ENCODE measurements at regions not wholly inside any gene's neighbourhood (a gene's known extent, or its start where the extent isn't known, plus 50 kb on each side); places are given as distances from the start of the nearest gene placed in this dataset.

DNA sequence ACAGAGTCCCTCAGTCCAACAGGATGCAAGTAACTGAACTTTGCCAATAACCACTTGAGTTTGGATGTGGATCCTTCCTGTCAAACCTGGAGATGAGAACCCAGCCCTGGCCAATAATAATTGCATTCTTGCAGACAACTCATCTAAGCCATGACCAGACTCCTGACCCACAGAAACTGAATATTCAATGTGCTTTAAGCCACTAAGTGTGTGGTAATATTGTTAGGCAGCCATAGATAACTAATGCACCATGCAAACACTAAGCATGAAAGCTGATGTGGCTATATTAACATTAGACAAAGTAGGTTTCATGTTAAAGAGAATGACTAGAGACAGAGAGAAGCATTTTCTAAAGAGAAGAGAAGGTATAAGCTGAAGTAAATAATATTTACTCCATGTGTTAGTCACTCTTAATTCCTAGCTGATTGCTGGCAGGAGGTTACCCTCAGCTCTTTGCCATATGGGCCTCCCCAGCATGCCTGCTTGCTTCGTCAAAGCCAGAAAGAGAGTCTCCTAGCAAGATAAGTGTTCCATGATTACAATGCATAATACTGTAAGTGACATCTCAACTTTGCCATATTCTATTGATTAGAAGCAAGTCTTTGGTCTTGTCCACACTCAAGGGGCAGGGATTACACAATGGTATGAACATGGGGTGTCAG is 276.4 kb upstream of the PLXNA2 start:
- no peak for DNase-seq (ENCODE audit: low spot score)
- Histone ChIP-seq H3K27ac (no peak overlapping the region), H3K4me3 (no peak overlapping the region)
- TF ChIP-seq, protein P1, sequence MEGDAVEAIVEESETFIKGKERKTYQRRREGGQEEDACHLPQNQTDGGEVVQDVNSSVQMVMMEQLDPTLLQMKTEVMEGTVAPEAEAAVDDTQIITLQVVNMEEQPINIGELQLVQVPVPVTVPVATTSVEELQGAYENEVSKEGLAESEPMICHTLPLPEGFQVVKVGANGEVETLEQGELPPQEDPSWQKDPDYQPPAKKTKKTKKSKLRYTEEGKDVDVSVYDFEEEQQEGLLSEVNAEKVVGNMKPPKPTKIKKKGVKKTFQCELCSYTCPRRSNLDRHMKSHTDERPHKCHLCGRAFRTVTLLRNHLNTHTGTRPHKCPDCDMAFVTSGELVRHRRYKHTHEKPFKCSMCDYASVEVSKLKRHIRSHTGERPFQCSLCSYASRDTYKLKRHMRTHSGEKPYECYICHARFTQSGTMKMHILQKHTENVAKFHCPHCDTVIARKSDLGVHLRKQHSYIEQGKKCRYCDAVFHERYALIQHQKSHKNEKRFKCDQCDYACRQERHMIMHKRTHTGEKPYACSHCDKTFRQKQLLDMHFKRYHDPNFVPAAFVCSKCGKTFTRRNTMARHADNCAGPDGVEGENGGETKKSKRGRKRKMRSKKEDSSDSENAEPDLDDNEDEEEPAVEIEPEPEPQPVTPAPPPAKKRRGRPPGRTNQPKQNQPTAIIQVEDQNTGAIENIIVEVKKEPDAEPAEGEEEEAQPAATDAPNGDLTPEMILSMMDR (IDR thresholded peaks at IDR 0.05): no peak

DNA sequence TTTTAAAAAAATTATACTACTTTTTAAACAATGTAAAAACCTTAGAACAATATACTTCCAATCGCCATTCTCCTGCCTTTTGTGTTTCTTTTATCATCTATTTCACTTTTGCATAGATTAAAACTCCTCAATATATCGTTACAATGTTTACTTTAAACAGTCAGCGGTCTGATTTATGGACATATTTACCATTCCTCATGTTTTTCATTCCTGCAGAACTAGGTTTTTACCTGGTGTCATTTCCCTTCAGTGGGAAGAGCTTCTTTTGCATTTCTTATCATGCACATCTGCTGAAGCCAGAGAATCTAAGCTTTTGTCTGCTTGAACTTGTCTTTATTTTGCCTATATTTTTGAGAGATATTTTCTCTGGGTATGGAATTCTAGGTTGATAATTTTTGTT is 277.4 kb upstream of the PLXNA2 start:
- Histone ChIP-seq H3K4me3 (no peak overlapping the region), H3K27ac (no peak overlapping the region)
- TF ChIP-seq, protein P1 (IDR thresholded peaks at IDR 0.05): no peak
- no peak for DNase-seq (ENCODE audit: low spot score)

DNA sequence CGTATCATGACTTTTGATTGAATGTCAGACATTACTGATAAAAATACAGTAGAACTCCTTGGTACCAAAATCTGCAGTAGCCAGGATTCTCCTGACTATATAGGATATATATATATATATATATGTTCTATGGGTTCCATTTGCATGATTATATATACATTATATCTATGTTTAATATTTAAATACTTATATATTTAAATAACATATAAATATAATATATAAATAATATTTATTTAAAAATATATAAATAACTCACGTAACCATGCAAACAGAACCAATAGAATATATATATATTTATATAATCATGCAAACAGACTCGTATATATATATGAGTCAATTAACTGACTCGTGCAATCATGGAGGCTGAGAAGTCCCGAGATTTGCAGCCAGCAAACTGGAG is 278.8 kb upstream of the PLXNA2 start:
- H3K4me3 ChIP-seq: no peak overlapping the region
- TF ChIP-seq, protein P1 (IDR thresholded peaks at IDR 0.05): no peak
- H3K27ac ChIP-seq: no peak overlapping the region
- no peak for DNase-seq (ENCODE audit: low spot score)

DNA sequence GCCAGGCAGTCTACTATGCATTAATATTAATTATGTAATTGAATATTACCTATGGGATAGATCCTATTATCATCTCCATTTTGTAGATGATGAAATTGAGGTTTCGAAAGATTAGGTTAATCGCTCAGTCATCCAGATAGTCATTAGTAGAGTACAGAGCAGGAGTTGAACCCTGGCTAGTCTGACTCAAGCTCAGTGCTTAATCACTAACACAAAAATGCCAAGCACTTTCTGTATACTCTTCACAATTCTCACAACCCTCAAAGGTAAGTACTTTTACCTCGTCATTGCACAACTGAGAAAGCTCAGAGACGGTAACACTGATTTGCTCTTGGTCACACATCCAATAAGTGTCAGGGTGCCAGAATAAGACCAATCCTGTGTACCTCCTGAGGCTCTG is 280.2 kb upstream of the PLXNA2 start:
- TF ChIP-seq, protein P1 (IDR thresholded peaks at IDR 0.05): no peak
- no peak for DNase-seq (ENCODE audit: low spot score)
- no peak overlapping the region for H3K27ac ChIP-seq
- H3K4me3 ChIP-seq: no peak overlapping the region

DNA sequence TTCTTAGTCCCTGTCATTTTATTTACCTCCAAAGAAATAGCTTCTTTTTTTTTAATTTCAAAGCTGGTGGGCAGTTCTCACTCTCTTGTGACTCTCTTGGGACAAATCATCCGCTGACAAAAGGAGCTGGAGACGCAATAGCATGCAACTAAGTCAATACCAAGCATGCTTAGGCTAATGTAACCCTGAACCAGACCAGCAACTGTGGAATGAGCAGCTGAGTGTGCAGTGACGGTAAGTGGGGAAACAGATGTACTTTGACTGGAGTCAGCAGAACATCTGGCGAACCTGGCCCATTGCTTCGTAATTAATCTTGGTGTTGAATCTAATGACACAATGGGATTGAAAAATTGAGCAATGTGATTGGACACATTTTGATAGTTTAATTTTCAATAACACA is 280.7 kb upstream of the PLXNA2 start:
- no peak for DNase-seq (ENCODE audit: low spot score)
- H3K27ac ChIP-seq: no peak overlapping the region
- TF ChIP-seq, protein P1 (IDR thresholded peaks at IDR 0.05): no peak
- H3K4me3 ChIP-seq: no peak overlapping the region

DNA sequence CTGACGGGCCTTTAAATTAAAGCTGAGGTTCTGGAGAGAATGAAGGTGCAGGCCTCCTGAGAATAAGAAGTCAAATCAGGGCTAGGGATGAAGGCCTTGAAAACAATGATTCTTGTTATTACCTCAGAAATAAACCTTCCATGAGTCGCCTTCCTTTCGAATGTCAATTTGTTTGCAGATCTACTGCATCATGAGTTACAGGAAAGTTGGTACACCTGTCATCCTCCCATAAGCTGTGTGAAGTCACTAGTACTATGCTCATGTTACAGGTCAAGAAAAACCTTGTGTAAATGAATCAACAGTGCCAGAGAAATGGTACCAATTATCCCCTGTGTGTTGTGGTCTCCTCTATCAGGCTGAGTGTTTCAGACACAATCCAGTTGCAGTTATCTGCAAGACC is 281.2 kb upstream of the PLXNA2 start:
- no peak for DNase-seq (ENCODE audit: low spot score)
- Histone ChIP-seq H3K27ac (no peak overlapping the region), H3K4me3 (no peak overlapping the region)
- TF ChIP-seq, protein P1 (IDR thresholded peaks at IDR 0.05): no peak

DNA sequence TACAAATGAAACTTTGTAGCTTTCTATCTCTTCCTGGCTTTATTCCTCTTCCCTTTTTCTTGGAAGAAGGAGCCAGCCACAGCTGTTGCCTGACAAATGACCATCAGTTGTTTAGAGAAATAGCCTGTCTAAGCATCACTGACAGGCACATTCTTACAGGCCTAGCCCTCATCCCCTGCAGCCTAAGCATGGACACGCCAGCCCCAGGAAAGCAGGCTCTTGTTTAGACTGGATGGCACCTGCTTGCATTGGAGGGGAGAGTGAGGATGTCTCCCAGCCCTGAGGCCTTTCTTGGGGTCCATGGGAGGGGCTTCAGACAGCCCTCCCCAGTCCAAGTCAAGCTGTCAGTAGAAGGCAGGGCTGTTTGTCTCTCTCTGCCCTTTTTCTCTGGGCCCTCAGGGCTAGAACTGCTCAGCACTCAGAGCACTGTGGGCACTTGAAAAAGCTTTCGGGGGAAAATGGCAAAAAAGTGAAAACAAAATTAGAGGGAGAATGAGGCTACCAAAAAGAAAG is 282.5 kb upstream of the PLXNA2 start:
- Histone ChIP-seq H3K27ac (no peak overlapping the region), H3K4me3 (no peak overlapping the region)
- TF ChIP-seq, protein P1 (IDR thresholded peaks at IDR 0.05): no peak
- no peak for DNase-seq (ENCODE audit: low spot score)
